Retina (tissue), 1 donor: ENCODE measurements at regions not wholly inside any gene's neighbourhood (a gene's known extent, or its start where the extent isn't known, plus 50 kb on each side); places are given as distances from the start of the nearest gene placed in this dataset.
A peak's percentile ranks its signal among the peaks of the same experiment; 100 is the strongest.

Source experiments
- DNase-seq: peaks from one replicate; pipeline ENCODE4 v3.0.0-alpha.2; 2016

DNA sequence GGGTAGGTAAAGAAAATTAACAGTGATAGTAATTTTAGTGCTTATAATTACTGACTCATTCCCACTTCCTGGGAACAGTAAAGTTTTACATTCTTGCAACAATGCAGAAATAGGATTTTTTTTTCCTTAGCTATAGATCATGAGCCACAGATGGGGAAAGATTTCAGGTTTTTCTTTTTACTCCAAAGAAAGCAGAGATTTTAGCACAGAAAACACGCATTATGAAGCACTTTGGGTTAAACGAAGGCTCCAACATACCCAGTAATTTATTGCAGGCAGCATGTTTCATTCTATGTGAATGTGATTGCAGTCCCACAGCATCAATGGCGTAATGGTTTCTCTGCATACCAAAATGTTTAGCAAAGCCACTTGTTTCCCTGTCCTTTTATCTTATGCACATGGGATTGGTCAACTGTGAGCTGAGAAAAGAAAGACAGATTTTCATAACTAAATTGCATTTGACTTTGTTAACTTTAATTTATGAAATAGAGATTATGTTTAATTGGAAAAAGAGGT, 124.6 kb upstream of the E2F7 start:
- no peak for DNase-seq

DNA sequence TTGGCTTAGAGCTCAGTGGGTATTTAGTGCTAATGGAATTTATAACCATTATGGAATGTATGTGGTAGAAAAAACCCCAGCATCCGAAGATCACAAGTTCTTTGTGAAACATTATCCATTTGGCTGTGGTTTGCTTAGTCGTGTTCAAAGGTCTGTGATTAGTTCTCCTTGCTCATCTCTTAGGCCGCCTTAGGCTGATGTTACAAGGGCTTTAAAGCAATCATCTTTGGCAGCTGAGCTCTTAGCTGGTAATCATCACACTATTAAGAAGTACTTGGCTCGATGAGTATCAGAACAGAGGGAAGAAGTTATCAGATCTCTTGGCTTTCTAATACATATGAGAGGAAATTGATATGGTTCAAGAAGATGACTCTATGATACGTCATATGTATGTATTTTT, 124.1 kb upstream of the E2F7 start:
- no peak for DNase-seq

DNA sequence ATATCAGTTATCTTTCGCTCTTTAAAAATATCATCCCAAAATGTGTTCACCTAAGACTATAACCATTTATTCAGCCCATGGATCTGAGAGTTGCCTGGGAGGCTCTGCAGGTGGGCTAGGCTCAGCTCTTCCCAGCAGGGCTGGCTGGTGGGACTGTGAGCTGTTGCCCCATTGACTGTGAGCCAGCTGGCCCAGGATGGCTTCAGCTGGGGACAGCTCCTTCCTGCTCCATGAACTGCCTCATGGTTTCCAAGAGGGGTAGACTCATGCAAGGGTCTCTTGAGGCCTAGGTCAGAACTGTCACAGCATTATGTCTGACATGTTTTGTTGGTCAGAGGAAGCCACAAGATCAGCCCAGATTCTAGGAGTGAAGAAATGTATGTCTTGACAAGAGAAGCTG, 114.1 kb upstream of the E2F7 start:
- no peak for DNase-seq

DNA sequence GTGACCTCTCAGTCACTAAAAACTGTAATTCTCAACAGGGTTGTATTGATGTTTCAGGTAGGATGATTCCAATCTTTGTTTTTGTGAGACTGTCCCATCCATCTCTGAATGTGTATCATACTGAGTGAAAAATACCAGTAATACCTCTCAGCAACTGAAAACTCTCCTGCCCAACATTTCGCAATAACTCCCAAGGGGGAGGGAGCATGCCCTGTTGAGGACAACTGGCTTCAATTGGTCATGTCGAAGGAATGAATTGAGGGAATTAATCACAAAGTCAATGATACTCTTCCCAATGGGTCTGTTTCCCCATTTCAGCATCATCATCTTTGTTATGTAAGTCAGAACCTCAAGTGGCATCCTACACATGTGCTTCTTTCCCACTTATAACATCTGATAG, 102.4 kb upstream of the E2F7 start:
- no peak for DNase-seq

DNA sequence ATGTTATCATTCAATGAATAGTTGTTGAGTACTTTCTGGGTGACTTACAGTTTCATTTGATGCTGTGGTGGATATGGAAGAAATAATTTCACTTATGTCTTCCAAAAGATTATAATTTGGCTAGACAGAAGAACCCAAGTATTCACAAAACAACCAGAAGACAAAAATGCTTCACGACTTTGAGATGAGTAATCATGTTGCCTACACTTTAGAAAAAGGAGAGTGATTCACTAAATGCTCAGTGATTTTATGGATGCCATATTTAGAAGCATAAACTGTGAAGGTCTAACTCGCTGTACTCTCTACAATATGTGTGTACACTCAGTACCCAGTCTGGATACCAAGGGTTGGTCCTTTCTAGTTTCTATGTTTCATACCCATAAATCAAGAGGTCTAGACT, 101.3 kb upstream of the E2F7 start:
- DNase-seq, result no peak

DNA sequence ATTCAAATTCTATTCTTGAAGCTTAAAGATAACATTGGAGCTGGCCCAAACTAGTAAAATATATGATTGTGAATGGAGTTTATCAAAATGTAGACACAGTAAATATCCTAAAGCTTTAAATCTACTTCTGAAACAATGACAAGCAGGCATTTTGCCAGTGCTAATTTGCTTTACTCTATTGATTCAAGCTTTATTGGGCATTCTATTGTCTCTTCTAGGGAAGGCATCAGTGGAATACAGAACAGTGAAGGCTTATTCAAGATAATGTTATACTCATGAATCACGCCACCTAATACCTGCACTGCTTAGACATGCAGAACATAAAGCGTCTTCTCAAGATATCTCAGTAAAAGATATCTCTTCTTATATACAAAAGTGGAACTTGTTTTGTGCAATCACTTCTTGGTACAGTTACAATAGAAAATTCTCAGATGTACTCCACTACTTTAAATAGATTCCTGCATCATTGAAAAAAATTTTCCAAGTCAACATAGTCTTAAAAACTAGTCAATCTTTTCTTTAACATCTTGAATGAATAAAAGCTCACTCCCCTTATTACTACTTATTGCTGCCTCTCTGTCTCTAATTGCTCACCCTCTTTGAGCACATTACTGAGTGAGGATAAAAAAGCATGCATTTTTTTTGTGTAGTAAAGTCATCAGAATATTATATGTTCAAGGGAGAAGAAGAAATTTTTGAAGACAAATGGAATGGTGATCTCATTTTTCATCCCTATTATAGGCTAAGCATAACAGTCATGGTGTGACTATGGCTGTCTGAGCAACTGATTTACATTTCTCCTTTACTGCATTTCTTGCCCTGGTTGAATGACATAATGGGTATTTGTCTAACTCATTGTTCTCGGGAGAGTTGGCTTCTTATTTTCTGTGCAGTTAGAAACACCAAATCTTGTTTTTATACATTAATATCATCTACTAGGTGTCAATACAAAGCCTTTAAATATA, 98.0 kb upstream of the E2F7 start:
- DNase-seq, result no peak

DNA sequence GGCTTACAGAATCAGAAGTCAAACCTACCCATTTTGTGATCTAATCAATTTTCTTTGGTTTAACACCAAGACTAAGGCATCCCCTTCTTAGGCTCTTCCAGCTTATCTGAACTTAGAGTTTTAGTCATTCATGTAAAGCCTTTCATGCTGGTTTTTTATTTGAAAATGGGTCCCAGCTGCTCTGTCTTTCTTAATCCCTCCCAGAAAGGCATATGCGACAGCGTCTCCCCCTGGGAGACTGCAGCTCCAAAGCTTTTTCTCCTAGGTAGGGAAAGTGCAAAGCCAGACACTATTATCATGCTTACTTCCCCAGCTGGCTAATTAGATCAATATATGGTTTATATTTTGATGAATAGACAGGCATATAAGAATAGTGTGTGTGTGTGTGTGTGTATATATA, 96.6 kb upstream of the E2F7 start:
- DNase-seq, result peak; percentile 45

DNA sequence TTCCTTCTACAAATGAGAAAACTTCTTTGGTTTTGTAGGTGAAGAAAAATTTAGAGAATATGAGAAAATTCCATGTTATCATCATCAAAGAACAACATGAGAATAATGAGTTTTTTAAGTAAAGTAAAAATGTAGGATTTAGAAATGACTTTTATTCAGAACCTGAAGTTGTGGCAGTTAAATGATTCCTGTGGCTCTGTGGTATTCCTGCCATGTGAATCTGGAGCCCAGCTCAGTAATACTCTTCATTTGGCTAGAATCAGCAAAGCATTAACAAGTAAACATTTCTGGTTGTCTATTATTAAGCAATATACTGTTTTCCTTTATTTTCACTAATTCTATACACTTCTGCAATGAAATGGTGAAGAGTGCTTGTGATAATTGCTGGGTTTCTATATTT, 95.6 kb upstream of the E2F7 start:
- DNase-seq, result no peak

DNA sequence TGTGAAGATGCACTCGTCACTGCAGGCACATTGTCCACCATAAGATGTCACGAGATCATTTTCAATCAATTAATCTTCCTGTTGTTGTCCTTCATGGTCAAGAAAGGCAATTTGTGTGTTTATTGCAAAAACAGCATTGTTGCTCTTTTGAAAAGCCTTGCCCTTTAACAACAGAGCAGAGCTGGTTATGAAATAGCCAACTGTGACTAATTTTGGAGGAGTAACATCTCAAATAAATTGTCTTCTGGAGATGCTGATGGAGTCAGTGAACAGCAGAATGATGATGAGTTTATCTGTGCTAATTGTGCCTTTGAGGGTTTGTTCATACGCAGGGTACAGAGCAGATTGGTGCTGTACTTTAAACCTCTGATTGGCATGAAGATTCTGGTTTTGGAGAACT, 88.3 kb upstream of the E2F7 start:
- no peak for DNase-seq

DNA sequence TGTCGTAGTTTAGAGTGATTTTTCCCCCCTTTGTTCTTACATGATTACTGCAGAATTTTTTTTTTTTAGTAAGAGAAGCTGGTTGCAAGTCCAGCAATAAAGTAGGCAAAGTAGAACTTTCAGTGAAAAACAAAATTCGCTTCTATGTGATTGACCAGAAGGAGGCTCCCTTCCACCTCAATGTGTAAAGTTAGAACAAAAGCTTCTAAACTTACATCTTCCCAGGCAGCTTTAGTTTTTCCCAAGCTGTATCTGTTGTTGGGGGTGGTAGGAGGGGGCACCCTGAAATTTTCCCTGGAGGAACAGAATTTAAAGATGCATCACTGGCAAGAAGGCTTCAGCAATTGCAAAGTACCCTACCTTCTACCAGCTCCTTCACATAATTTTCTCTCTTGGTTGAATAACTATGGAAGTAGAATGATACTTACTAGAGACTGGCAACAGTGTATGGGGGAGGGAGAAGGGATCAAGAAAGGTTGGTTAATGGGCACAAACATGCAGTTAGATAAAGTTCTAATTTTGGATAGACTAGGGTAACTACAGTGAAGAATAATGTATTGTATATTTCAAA, 87.3 kb upstream of the E2F7 start:
- DNase-seq, result peak; percentile 50

DNA sequence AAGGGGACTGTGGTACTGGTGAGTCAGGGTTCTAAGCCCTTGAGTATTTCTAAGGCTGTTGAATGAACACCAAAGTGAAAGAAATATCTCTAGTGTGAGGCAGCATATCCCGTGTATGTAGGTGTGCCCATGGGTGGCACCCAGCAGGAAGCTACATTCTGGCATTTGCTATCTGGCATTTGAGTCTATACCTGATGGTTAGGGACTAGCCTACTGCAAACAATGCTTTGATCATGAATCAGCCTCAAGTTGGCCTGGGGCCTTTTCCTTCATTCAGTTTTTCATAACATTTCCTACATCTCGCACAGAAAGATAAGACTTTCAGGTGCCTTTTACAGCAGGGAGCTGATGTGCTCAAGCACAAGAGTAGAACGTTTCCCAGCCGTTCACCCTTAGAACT, 85.7 kb upstream of the E2F7 start:
- DNase-seq, result no peak

DNA sequence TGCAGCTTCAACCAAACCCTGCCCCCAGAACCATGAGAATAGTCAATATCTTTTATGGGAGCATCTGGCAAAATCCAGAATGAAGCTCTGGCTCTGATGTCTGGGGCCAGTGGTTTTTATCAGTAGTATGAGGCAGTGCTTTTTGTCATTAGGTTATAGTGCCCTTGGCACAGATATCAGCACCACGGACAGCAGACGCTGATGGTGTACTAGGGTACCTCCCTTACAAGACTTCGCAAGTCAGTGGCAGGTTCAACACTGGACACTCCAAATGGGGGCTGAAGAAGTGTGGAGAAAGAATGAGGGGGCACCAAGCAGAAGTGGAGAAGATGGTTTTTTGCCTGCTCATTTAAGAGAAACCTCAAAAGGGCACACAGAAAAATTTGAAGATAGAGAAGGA, 68.2 kb upstream of the E2F7 start:
- peak; percentile 13 for DNase-seq

DNA sequence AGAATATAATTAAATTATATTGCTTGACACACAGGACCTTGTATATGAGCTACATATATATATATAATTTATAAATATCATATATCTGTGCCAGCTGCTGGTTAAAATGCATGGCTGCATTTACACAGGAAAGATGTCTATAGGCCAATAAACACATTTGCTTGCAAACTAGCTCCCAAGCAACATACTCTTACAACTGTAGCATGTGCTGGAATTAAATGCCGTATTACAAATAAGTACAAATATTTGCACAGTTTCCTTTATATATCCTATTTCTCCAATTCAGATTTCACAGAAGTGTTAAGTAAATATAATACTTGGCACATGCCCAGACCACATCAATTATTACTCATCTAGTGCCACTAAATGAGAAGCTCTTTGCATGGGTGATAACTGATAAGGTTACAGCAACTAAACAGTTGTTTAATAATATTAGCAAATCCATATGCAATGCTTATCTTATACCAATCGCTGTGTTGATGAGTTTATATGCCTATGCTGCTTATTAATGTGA, 66.7 kb upstream of the E2F7 start:
- no peak for DNase-seq

DNA sequence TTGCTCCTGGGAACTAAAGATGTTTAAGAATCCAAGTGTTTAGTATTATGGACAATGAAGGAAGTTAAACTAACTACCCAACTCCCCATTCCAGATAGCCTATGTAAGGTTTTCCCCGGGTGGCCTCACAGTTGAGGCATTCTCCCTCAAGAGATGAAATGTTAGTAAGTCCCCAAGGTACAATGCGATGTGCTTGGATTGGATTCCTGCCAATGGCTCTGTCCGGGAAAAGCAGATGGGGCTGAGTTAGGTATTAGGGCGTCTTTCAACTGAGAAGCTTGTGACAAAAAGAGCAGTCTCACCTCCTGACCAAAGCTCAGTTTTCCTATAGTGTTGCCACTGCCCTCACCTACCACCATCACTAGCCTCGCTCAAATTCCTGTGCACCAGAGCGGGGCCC, 64.8 kb upstream of the E2F7 start:
- no peak for DNase-seq

DNA sequence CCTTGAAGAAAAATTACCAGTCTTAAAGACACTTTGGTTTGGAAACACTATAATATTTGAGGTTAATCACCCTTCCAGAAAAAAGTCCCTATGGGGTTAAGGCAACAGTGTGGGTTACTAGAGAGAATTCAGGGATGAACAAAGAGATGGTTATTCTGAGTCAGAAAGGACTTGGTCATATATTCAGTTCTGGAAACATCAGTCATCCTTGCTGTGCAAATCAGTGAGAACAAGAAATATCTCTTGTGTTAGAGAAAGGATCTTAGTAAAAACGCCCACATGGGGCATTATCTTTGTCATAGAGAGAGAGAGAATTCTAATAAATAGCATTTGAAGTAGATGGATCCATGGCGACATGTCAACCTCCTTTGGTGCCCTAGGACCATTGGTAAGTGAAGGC, 59.4 kb upstream of the E2F7 start:
- DNase-seq, result no peak

DNA sequence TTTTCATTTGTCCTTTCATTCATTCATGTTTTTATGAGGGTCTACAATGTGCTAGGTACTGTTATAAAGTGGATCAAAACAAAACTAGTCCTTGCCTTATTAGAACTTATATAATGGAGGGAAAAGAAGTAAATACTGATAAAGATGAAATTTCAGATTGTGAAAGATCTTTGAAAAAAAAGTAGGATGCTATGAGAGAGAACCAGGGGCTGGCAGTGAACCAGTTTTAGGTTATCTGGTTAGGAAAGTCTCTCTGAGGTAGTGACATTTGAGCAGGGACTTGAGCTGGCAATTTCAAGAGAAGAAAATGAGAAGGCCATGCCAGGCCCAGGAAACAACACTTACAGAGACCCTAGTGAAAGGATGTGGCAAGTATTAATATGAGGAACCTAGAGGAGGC, 57.3 kb upstream of the E2F7 start:
- no peak for DNase-seq

DNA sequence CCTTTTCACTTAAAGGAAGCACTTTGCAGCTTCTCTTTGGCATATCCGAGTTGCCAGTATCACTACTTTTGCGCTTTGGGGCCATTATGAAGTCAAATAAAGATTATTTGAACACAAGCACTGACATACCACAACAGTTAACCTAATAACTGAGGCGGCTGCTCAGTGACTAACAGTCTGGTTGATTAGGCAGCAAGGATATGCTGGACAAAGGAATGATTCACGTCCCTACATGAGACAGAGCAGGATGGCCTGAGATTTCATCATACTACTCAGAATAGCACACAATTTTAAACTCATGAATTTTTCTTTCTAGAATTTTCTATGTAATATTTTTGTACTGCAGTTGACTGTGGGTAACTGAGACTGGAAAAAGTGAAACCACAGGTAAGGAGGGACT, 56.9 kb upstream of the E2F7 start:
- DNase-seq, result no peak

DNA sequence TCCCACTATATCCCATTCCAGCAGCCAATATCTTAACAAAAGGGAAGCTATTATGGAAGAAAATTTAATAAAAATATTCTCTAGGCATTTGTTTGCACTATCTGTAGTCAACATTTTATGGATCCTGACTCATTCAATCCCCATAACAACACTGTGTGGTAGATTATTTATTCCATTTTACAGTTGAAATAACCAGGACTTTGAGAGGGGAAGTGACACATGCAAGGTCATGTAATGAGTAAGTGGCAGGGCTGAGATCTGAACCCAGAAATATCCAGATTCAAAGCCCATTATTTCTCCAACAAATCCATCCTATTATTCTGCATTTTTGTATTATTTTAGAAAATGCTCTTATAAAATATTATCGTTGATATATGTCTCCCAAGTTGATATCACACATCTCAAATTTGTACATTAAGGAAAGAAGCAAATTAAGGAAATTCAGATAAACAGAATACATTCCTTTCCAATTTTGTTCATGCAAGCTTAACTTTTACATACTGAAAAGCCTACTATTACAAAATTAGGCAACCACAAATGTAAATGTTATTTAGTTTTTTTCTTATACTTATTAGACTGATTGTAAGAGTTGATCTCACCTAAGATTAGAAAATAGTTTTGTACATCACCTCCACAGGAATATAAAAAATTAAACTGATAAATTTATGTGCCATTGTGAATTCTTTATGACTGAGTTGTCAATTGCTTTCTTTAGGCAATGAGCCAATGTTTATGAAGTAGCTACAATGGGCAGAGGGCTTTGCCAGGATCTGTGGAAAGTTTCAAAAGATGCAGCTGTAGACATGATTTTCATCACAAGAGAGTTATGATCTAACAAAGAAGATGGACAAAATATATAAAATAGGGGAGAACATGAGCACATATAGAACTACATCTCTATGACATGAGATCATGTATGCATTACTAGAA, 55.1 kb upstream of the E2F7 start:
- no peak for DNase-seq

DNA sequence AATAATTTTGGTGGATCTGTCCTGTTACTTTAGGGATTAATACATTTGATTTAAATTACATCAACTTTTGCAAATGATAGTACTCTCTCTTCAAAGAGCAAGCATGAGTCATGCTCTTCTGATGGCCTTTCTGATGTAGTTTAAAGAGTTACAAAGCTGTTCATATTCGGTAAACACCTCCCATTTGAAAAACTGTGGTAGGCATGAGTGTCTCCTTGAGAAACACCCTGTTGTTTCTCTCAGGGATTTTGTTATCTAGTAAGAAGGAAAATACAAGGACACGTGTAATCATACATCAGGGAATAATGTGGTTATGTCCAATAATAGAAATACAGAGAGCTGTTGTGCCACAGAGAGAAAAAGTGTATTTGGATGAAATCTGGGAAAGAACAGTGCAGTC, 53.3 kb upstream of the E2F7 start:
- DNase-seq, result no peak

DNA sequence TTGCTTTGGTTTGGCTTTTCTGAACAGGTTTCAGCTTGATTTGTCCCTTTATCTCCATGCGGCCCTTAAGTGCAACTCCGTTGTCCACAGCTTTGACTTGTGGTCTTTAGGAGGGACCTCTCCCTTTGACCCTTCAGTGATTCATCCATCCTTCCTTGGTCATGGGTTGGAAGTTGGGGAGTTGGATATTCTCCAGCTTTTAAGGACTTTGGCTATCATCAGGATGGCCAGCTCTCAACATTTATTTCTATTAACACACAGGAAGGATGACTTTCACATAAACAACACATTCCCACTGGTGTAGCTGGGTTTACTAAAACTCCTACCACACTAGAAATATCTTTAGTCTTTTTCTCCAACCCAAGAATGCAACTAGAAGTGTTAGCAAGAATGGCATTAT, 50.9 kb upstream of the E2F7 start:
- DNase-seq, result no peak

DNA sequence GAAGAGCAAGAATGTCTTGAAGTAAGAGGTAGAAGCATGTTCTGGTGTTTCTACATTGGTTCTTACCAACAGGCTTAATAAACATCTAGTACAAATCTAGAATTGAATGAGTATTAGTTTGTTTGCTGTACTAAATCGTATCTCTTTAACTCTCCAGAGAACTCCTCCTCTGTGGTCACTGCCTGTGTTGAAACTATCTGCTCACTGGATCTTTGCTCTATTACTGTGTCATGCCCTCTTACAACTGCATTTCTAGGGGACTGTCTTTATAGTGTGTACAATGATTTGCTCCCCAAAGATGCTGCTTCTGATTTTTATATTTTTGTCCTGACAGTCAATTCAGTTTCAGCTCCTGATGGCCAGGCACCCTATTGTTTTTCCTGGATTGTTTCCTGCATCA, 50.1 kb upstream of the E2F7 start:
- no peak for DNase-seq
